Ishikawa (cell line): ENCODE measurements at regions not wholly inside any gene's neighbourhood (a gene's known extent, or its start where the extent isn't known, plus 50 kb on each side); places are given as distances from the start of the nearest gene placed in this dataset.

ENCODE experiments used
- CEBPB ChIP-seq: IDR thresholded peaks from 2 replicates; pipeline ENCODE4 v1.6.1; 2012
- CREB1 ChIP-seq: IDR thresholded peaks from 2 replicates; pipeline ENCODE4 v1.6.1; 2012; ENCODE audit warnings: low read depth
- MAX ChIP-seq: IDR thresholded peaks from 2 replicates; pipeline ENCODE4 v1.6.1; 2012
- NFIC ChIP-seq: IDR thresholded peaks from 2 replicates; pipeline ENCODE4 v1.6.1; 2012
- RAD21 ChIP-seq: IDR thresholded peaks from 2 replicates; pipeline ENCODE4 v1.6.1; 2012; ENCODE audit warnings: low read depth
- YY1 ChIP-seq: IDR thresholded peaks from 2 replicates; pipeline ENCODE4 v1.6.1; 2012; ENCODE audit warnings: low read depth
- TF ChIP-seq, protein P1 (sequence below): IDR thresholded peaks from 2 replicates; pipeline ENCODE4 v1.6.1; 2012; ENCODE audit warnings: low read depth, mild to moderate bottlenecking

- TF ChIP-seq MAX (no peak), NFIC (no peak), RAD21 (no peak), CEBPB (no peak), CREB1 (no peak), YY1 (no peak)
- TF ChIP-seq, protein P1, sequence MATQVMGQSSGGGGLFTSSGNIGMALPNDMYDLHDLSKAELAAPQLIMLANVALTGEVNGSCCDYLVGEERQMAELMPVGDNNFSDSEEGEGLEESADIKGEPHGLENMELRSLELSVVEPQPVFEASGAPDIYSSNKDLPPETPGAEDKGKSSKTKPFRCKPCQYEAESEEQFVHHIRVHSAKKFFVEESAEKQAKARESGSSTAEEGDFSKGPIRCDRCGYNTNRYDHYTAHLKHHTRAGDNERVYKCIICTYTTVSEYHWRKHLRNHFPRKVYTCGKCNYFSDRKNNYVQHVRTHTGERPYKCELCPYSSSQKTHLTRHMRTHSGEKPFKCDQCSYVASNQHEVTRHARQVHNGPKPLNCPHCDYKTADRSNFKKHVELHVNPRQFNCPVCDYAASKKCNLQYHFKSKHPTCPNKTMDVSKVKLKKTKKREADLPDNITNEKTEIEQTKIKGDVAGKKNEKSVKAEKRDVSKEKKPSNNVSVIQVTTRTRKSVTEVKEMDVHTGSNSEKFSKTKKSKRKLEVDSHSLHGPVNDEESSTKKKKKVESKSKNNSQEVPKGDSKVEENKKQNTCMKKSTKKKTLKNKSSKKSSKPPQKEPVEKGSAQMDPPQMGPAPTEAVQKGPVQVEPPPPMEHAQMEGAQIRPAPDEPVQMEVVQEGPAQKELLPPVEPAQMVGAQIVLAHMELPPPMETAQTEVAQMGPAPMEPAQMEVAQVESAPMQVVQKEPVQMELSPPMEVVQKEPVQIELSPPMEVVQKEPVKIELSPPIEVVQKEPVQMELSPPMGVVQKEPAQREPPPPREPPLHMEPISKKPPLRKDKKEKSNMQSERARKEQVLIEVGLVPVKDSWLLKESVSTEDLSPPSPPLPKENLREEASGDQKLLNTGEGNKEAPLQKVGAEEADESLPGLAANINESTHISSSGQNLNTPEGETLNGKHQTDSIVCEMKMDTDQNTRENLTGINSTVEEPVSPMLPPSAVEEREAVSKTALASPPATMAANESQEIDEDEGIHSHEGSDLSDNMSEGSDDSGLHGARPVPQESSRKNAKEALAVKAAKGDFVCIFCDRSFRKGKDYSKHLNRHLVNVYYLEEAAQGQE, result no peak
These were observed 230.3 kb upstream of the RBBP8 start for GRCh38 chr18:22702806-22703205.
